SU-DHL-6 (cell line): ENCODE measurements at regions not wholly inside any gene's neighbourhood (a gene's known extent, or its start where the extent isn't known, plus 50 kb on each side); places are given as distances from the start of the nearest gene placed in this dataset.

Source experiments
- EZH2phosphoT487 ChIP-seq: fragments of 200-600 bp; sonication (generic), shearing (Covaris generic); conservative IDR thresholded peaks from 2 replicates; pipeline ENCODE4 v1.6.1; 2018; ENCODE audit warnings: mild to moderate bottlenecking, antibody characterized with exemption, low read length, moderate library complexity, mixed read lengths
- TF ChIP-seq, protein P1 (sequence below): fragments of 200-600 bp; sonication (generic); IDR thresholded peaks from one replicate; pipeline ENCODE4 v1.5.1; 2017; ENCODE audit warnings: antibody characterized with exemption, mild to moderate bottlenecking, low read length, moderate library complexity; ENCODE audit not compliant: insufficient read depth, poor library complexity, severe bottlenecking

DNA sequence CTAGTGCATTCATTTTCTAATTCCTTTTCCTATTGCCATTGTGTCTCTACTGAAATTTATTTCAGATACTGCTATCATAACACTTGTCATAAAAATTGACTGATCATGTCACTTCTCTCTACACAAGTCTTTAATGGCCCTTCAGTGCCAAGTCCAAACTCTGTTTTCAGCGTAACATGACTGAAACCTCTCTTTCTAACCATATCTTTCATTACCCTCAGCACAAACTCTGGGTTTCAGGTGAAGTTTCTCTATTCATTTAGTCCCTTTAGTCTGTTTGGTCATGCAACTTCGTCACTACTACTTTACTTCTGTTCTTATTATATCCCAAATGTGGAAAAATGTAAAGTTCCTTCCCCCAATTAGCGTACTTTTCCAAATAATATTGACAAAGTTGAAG is 234.9 kb downstream of the OGFRL1 start:
- TF ChIP-seq, protein P1, sequence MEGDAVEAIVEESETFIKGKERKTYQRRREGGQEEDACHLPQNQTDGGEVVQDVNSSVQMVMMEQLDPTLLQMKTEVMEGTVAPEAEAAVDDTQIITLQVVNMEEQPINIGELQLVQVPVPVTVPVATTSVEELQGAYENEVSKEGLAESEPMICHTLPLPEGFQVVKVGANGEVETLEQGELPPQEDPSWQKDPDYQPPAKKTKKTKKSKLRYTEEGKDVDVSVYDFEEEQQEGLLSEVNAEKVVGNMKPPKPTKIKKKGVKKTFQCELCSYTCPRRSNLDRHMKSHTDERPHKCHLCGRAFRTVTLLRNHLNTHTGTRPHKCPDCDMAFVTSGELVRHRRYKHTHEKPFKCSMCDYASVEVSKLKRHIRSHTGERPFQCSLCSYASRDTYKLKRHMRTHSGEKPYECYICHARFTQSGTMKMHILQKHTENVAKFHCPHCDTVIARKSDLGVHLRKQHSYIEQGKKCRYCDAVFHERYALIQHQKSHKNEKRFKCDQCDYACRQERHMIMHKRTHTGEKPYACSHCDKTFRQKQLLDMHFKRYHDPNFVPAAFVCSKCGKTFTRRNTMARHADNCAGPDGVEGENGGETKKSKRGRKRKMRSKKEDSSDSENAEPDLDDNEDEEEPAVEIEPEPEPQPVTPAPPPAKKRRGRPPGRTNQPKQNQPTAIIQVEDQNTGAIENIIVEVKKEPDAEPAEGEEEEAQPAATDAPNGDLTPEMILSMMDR = no peak
- TF ChIP-seq EZH2phosphoT487 = no peak
